Smooth muscle cell (in vitro differentiated cells): ENCODE measurements at regions not wholly inside any gene's neighbourhood (a gene's known extent, or its start where the extent isn't known, plus 50 kb on each side); places are given as distances from the start of the nearest gene placed in this dataset.

Experiments used
- DNase-seq: peaks from one replicate; lab custom pipeline; 2025; ENCODE audit not compliant: unreplicated experiment; lab: John Stamatoyannopoulos, UW
- H2AFZ ChIP-seq: fragments of 200-600 bp; sonication (generic); 2 replicates; pipeline ENCODE4 v1.6.0; 2016; ENCODE audit warnings: antibody characterized with exemption, low read depth, mild to moderate bottlenecking
- H3F3A ChIP-seq: fragments of 200-600 bp; sonication (generic); 2 replicates; pipeline ENCODE4 v1.6.0; 2017; ENCODE audit warnings: antibody characterized with exemption, low read depth
- H3K27ac ChIP-seq: fragments of 200-600 bp; sonication (generic); 2 replicates; pipeline ENCODE4 v1.5.1; 2016; ENCODE audit warnings: low read depth, mild to moderate bottlenecking
- H3K27me3 ChIP-seq: fragments of 200-600 bp; sonication (generic); 2 replicates; pipeline ENCODE4 v1.6.1; 2016; ENCODE audit warnings: low read depth, mild to moderate bottlenecking
- H3K36me3 ChIP-seq: fragments of 200-600 bp; sonication (generic); 2 replicates; pipeline ENCODE4 v1.5.1; 2016; ENCODE audit warnings: low read depth
- H3K4me1 ChIP-seq: fragments of 200-600 bp; sonication (generic); 2 replicates; pipeline ENCODE4 v1.5.1; 2016; ENCODE audit warnings: low read depth
- H3K4me2 ChIP-seq: fragments of 200-600 bp; sonication (generic); 2 replicates; pipeline ENCODE4 v1.6.0; 2016; ENCODE audit warnings: mild to moderate bottlenecking
- H3K4me3 ChIP-seq: fragments of 200-600 bp; sonication (generic); 2 replicates; pipeline ENCODE4 v1.5.1; 2016; ENCODE audit warnings: mild to moderate bottlenecking
- H3K79me2 ChIP-seq: fragments of 200-600 bp; sonication (generic); 2 replicates; pipeline ENCODE4 v1.6.0; 2016; ENCODE audit warnings: low read depth, mild to moderate bottlenecking
- H3K9ac ChIP-seq: fragments of 200-600 bp; sonication (generic); 2 replicates; pipeline ENCODE4 v1.6.0; 2016; ENCODE audit warnings: low read depth
- H3K9me3 ChIP-seq: fragments of 200-600 bp; sonication (generic); replicated peaks from 2 replicates; pipeline ENCODE4 v1.5.1; 2016; ENCODE audit warnings: low read depth
- H4K20me1 ChIP-seq: fragments of 200-600 bp; sonication (generic); 2 replicates; pipeline ENCODE4 v1.6.0; 2016; ENCODE audit warnings: low read depth
- CTCF ChIP-seq: fragments of 200-600 bp; sonication (generic); IDR thresholded peaks from 2 replicates; pipeline ENCODE4 v1.5.1; 2017; ENCODE audit warnings: borderline replicate concordance, mild to moderate bottlenecking, antibody characterized with exemption; ENCODE audit not compliant: insufficient read depth, poor library complexity, severe bottlenecking
- WGBS: methylation state at CpG from one replicate; pipeline ENCODE4 v1.1.7; 2016; ENCODE audit warnings: low lambda C conversion rate; 5-methylcytosine and 5-hydroxymethylcytosine counted together

DNA sequence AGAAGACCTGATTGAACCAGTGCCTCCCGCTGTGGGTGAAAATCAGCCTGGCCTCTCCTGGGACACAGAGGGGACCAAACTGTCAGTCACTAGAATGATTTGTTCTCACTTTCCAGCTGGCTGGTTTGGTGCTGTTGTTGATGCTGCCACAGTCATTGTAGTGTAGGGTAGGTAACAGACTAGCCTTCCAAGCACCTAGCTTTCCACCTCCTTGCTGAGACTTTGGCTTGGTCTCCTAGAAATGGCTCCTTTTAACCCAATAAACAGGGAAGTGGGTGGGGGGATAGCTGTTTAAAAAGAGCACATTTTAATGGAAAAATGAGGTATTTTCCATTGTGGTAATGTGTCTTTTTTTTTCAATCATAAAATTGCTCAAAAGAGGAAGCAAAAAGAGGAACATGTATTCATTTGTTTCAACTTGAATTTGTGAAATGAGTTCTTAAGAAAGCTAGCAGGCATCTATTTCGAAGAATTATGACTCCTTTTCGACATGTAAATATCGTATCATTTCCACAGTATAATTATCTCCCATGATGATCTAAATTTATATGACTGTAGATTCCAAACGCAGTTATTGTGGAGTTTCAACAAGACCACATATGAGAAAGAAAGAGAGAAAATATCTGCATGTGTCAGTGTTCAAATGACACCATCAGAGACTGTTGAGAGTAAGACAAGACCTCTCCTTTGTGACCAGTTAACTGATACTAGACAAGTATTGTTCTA is 190.1 kb downstream of the HLX start:
- TF ChIP-seq CTCF: no peak
- Histone ChIP-seq H3K4me2 (no peak overlapping the region), H2AFZ (no peak overlapping the region), H3K4me3 (no peak overlapping the region), H3K4me1 (no peaks in the 10 kb centered on the region), H4K20me1 (no peaks in the 10 kb centered on the region), H3K79me2 (no peaks in the 10 kb centered on the region), H3K9me3 (no peaks in the 10 kb centered on the region), H3K27ac (no peak overlapping the region), H3K9ac (no peak overlapping the region), H3K36me3 (no peaks in the 10 kb centered on the region), H3F3A (no peaks in the 10 kb centered on the region), H3K27me3 (no peaks in the 10 kb centered on the region)
- no peak for DNase-seq
- 96% methylated on average over 5 of the region's 5 CpGs for WGBS

GRCh38 chr1:221069986-221070385 is 190.7 kb downstream of the HLX start:
- Histone ChIP-seq H3K27ac (no peak overlapping the region), H4K20me1 (no peaks in the 10 kb centered on the region), H3K4me3 (no peak overlapping the region), H3K4me2 (no peak overlapping the region), H3K9me3 (no peaks in the 10 kb centered on the region), H3K79me2 (no peaks in the 10 kb centered on the region), H3K36me3 (no peaks in the 10 kb centered on the region), H3K9ac (no peak overlapping the region), H3K4me1 (no peaks in the 10 kb centered on the region), H2AFZ (no peak overlapping the region), H3F3A (no peaks in the 10 kb centered on the region), H3K27me3 (no peaks in the 10 kb centered on the region)
- 96% methylated on average over 2 of the region's 2 CpGs for WGBS
- DNase-seq: no peak
- no peak for TF ChIP-seq CTCF

- no peaks in the 10 kb centered on the region for H3F3A ChIP-seq
- H3K27ac ChIP-seq: no peak overlapping the region
- H3K27me3 ChIP-seq: no peaks in the 10 kb centered on the region
- H3K36me3 ChIP-seq: no peaks in the 10 kb centered on the region
- no peak for DNase-seq
- 90% methylated on average over 1 of the region's 1 CpG for WGBS
- TF ChIP-seq CTCF: no peak
- no peaks in the 10 kb centered on the region for H3K9me3 ChIP-seq
- no peak overlapping the region for H2AFZ ChIP-seq
- no peaks in the 10 kb centered on the region for H3K79me2 ChIP-seq
- no peak overlapping the region for H3K4me2 ChIP-seq
- no peaks in the 10 kb centered on the region for H4K20me1 ChIP-seq
- H3K4me3 ChIP-seq: no peak overlapping the region
- no peaks in the 10 kb centered on the region for H3K4me1 ChIP-seq
- no peak overlapping the region for H3K9ac ChIP-seq
These were observed 192.5 kb downstream of the HLX start for GRCh38 chr1:221071777-221072176.

- DNase-seq: no peak
- Histone ChIP-seq H3K4me3 (no peak overlapping the region), H3K36me3 (no peaks in the 10 kb centered on the region), H3K9ac (no peak overlapping the region), H3K27me3 (no peaks in the 10 kb centered on the region), H3K4me1 (no peaks in the 10 kb centered on the region), H3K79me2 (no peaks in the 10 kb centered on the region), H2AFZ (no peak overlapping the region), H3F3A (no peaks in the 10 kb centered on the region), H3K27ac (no peak overlapping the region), H3K4me2 (no peak overlapping the region), H4K20me1 (no peaks in the 10 kb centered on the region), H3K9me3 (no peaks in the 10 kb centered on the region)
- no peak for TF ChIP-seq CTCF
- 67% methylated on average over 1 of the region's 1 CpG for WGBS
These were observed 193.0 kb downstream of the HLX start for GRCh38 chr1:221072214-221072613.
